Activated CD8-positive, alpha-beta T cell treated with anti-CD3 and anti-CD28 coated beads, Interleukin-2, amount 10 ng/mL, durations not matched to agents 7 days and 5 days (primary cell): ENCODE measurements at regions not wholly inside any gene's neighbourhood (a gene's known extent, or its start where the extent isn't known, plus 50 kb on each side); places are given as distances from the start of the nearest gene placed in this dataset. TPM values are rescaled to one million over a fixed set of nuclear protein-coding genes. Genes with fewer than 3 reads are reported as not detected.

Experiments used
- ATAC-seq: fragments of 150-1000 bp; cut with Tn5 transposase; one replicate; pipeline ENCODE4 v1.10.0; 2021; ENCODE audit warnings: moderate library complexity
- CTCF ChIA-PET: fragments of 350-600 bp; sonication (Branson Sonifier 250); formaldehyde crosslinking; loops from one replicate; lab custom pipeline; 2021; ENCODE audit warnings: antibody characterized with exemption; lab: Charles Lee
- POLR2A ChIA-PET: fragments of 350-600 bp; sonication (Branson Sonifier 250); formaldehyde crosslinking; loops from one replicate; lab custom pipeline; 2021; ENCODE audit warnings: antibody characterized with exemption; lab: Charles Lee
- DNase-seq: peaks from one replicate; pipeline ENCODE4 v3.0.0-alpha.2; 2020
- H3K27ac Mint-ChIP-seq: one replicate; pipeline ENCODE4 v1.8.0; 2021; ENCODE audit warnings: mild to moderate bottlenecking, mixed read lengths
- H3K27me3 Mint-ChIP-seq: one replicate; pipeline ENCODE4 v1.8.0; 2021; ENCODE audit warnings: low read depth, mixed read lengths
- H3K36me3 Mint-ChIP-seq: one replicate; pipeline ENCODE4 v1.8.0; 2021; ENCODE audit warnings: low read depth, mixed read lengths
- H3K4me1 Mint-ChIP-seq: one replicate; pipeline ENCODE4 v1.8.0; 2021; ENCODE audit warnings: low read depth, mixed read lengths
- H3K4me3 Mint-ChIP-seq: one replicate; pipeline ENCODE4 v1.8.0; 2021; ENCODE audit warnings: mild to moderate bottlenecking, mixed read lengths
- H3K9me3 Mint-ChIP-seq: one replicate; pipeline ENCODE4 v1.8.0; 2022; ENCODE audit warnings: mixed read lengths; ENCODE audit not compliant: insufficient read depth
- microRNA-seq: library from miRNA; unstranded; fragments of <30 nt; microRNA quantifications from one replicate; pipeline ENCODE4 v1.2.0, GENCODE V29; 2022

DNA sequence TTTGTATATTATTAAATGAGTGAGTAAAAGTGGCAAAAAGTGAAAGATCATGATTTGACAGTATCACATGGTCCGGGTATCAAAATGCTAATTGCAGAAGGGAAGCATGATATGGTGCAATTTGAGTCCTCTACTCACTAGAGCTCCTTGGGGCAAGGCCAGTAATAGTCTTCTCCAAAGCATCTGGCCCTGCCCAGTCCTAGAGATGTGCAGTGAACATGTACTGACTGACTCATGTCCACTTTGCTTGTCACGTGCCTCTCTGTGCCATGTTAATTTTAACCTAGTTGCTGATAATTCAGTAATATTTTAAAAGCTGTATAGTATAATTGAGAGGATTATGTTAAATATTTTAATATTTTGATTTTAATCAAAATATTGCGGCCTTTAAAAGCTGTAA is 54.6 kb upstream of the TENM3 start:
- no peak overlapping the region for H3K4me3 Mint-ChIP-seq
- CTCF ChIA-PET, result no interaction called here
- DNase-seq, result no peak
- ATAC-seq, result no peak
- no peaks in the 10 kb centered on the region for H3K9me3 Mint-ChIP-seq
- no peaks in the 10 kb centered on the region for H3K36me3 Mint-ChIP-seq
- H3K27ac Mint-ChIP-seq, result no peak overlapping the region
- H3K27me3 Mint-ChIP-seq, result no peaks in the 10 kb centered on the region
- no peaks in the 10 kb centered on the region for H3K4me1 Mint-ChIP-seq
- POLR2A ChIA-PET, result no interaction called here

DNA sequence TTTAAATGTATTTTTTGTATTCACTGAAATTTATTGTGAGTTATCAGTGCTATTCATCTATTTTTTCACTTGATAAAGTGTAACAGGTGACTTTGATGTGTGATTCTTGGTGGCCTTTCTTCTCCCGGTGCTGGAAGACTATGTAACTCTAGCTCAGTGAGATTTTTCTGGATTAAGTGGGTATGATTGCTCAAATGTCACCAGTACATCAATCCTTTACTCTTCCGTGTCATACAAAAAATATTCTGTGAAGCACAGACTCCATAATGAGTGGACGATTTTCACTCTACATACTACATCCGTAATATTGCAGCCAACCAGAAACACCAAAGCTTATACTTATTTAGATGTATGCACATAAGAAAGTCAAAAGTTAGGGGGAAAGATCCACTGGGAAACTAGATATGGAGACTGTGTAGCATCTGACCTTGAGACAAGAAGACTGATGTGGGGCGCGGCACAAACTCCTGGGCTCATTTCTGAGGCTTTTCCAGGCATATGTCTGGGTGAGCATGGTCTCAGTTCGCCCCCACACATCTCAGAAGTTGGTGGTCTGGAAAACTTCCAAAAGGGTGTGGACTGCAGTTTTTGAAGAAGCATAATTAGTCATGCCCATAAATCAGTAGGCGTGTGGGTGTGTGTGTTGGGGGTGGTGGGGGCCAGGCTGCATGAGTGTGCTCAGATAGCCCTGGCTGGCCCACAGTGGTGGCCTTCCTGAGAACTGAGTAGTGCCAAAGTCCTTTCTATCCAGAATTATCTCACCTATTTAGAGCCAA is 53.9 kb upstream of the TENM3 start:
- ChIA-PET CTCF (no interaction called here), POLR2A (no interaction called here)
- Mint-ChIP-seq H3K4me3 (no peak overlapping the region), H3K27me3 (no peaks in the 10 kb centered on the region), H3K4me1 (no peaks in the 10 kb centered on the region), H3K36me3 (no peaks in the 10 kb centered on the region), H3K27ac (no peak overlapping the region), H3K9me3 (no peaks in the 10 kb centered on the region)
- no peak for DNase-seq
- no peak for ATAC-seq

- H3K4me1 Mint-ChIP-seq, result no peaks in the 10 kb centered on the region
- no peak overlapping the region for H3K27ac Mint-ChIP-seq
- no peak overlapping the region for H3K4me3 Mint-ChIP-seq
- no peaks in the 10 kb centered on the region for H3K27me3 Mint-ChIP-seq
- ChIA-PET CTCF (no interaction called here), POLR2A (no interaction called here)
- H3K9me3 Mint-ChIP-seq, result no peaks in the 10 kb centered on the region
- no peak for ATAC-seq
- no peaks in the 10 kb centered on the region for H3K36me3 Mint-ChIP-seq
- no peak for DNase-seq
Observed at GRCh38 chr4:182190306-182190705, 52.9 kb upstream of the TENM3 start.

DNA sequence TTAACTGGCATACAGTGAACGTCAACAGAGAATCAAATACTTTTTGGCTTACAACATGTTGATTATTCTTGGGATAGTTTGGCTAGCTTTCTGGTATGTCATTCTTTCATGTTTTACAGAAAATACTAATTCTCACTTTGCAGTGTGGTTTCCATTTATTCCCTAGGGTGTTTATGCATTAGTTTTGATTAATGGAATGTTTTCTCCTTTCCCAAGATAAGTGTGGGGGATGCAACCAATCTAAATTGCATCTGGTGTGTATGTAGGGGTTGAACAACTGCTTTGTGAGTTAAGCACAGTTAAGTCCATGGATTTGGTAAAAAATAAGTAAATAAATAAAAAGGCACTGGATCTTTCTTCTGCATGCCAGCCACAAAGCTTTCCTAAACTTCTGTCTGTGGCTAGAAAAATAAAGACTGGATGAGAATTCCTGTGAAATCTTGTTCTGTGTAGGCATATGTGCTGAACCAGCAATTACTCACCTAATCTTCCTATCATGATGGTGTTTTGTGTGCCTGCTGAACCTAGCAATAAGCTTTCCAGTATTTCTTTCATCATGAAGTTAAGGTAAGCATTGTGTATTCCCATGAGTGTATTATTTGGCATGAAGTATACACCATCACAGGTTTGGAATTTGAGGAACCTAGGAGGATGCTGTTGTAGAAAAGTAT is 50.6 kb upstream of the TENM3 start:
- DNase-seq (no peak), ATAC-seq (no peak)
- Mint-ChIP-seq H3K36me3 (no peaks in the 10 kb centered on the region), H3K9me3 (no peaks in the 10 kb centered on the region), H3K4me1 (no peaks in the 10 kb centered on the region), H3K27me3 (no peaks in the 10 kb centered on the region), H3K27ac (no peak overlapping the region), H3K4me3 (no peak overlapping the region)
- CTCF ChIA-PET, result no interaction called here
- POLR2A ChIA-PET, result no interaction called here

GRCh38 chr4:182193311-182193710 is 49.9 kb upstream of the TENM3 start:
- no peak for ATAC-seq
- no peak for DNase-seq
- Mint-ChIP-seq H3K9me3 (no peaks in the 10 kb centered on the region), H3K4me3 (no peak overlapping the region), H3K36me3 (no peaks in the 10 kb centered on the region), H3K27me3 (no peaks in the 10 kb centered on the region), H3K4me1 (no peaks in the 10 kb centered on the region), H3K27ac (no peak overlapping the region)
- POLR2A ChIA-PET, result no interaction called here
- CTCF ChIA-PET, result no interaction called here

Small RNA genes lying in the stretch of these regions (microRNA-seq; reads per million reads assigned to microRNA genes)
- gene MIR1305, result not detected
